ENCODE measurements at regions not wholly inside any gene's neighbourhood (a gene's known extent, or its start where the extent isn't known, plus 50 kb on each side); places are given as distances from the start of the nearest gene placed in this dataset.

GRCh38 chr3:159208050-159208449 lies 406.2 kb downstream of the MFSD1 start:
- TF ChIP-seq CTCF (IDR thresholded peaks at IDR 0.05; ENCODE audit: insufficient read depth, low read depth, low read length) = no peak
- no peak overlapping the region for H3K4me3 ChIP-seq (ENCODE audit: low read depth, low read length)
- no peak for DNase-seq (ENCODE audit: low read depth)

GRCh38 chr3:159209459-159209858 lies 407.6 kb downstream of the MFSD1 start:
- no peak overlapping the region for H3K4me3 ChIP-seq (ENCODE audit: low read depth, low read length)
- DNase-seq (ENCODE audit: low read depth) = no peak
- TF ChIP-seq CTCF (IDR thresholded peaks at IDR 0.05; ENCODE audit: insufficient read depth, low read depth, low read length) = no peak

- H3K4me3 ChIP-seq (ENCODE audit: low read depth, low read length) = no peak overlapping the region
- no peak for DNase-seq (ENCODE audit: low read depth)
- no peak for TF ChIP-seq CTCF (IDR thresholded peaks at IDR 0.05; ENCODE audit: insufficient read depth, low read depth, low read length)
These were observed 408.5 kb downstream of the MFSD1 start for GRCh38 chr3:159210336-159210735.

- TF ChIP-seq CTCF (IDR thresholded peaks at IDR 0.05; ENCODE audit: insufficient read depth, low read depth, low read length) = no peak
- no peak overlapping the region for H3K4me3 ChIP-seq (ENCODE audit: low read depth, low read length)
- no peak for DNase-seq (ENCODE audit: low read depth)
These were observed 414.5 kb downstream of the MFSD1 start for GRCh38 chr3:159216311-159216710.

GRCh38 chr3:159219231-159219630 lies 417.4 kb downstream of the MFSD1 start:
- no peak for TF ChIP-seq CTCF (IDR thresholded peaks at IDR 0.05; ENCODE audit: insufficient read depth, low read depth, low read length)
- DNase-seq (ENCODE audit: low read depth) = no peak

GRCh38 chr3:159221335-159221734 lies 419.5 kb downstream of the MFSD1 start:
- H3K4me3 ChIP-seq (ENCODE audit: low read depth, low read length) = no peak overlapping the region
- no peak for TF ChIP-seq CTCF (IDR thresholded peaks at IDR 0.05; ENCODE audit: insufficient read depth, low read depth, low read length)
- DNase-seq (ENCODE audit: low read depth) = no peak

More at GRCh38 chr3:159219231-159219630, 417.4 kb downstream of the MFSD1 start:
- no peak overlapping the region for H3K4me3 ChIP-seq (ENCODE audit: low read depth, low read length)

GRCh38 chr3:159229116-159229680 lies 427.3 kb downstream of the MFSD1 start:
- TF ChIP-seq CTCF (IDR thresholded peaks at IDR 0.05; ENCODE audit: insufficient read depth, low read depth, low read length) = no peak
- no peak overlapping the region for H3K4me3 ChIP-seq (ENCODE audit: low read depth, low read length)

More at GRCh38 chr3:159229116-159229680, 427.3 kb downstream of the MFSD1 start:
- DNase-seq (ENCODE audit: low read depth) = no peak
